ENCODE measurements at regions not wholly inside any gene's neighbourhood (a gene's known extent, or its start where the extent isn't known, plus 50 kb on each side); places are given as distances from the start of the nearest gene placed in this dataset.
"Not testable (repeated sequence)": the region's sequence is repeated elsewhere in the genome, so short reads cannot be mapped to it uniquely, and the experiment has no call there.

DNA sequence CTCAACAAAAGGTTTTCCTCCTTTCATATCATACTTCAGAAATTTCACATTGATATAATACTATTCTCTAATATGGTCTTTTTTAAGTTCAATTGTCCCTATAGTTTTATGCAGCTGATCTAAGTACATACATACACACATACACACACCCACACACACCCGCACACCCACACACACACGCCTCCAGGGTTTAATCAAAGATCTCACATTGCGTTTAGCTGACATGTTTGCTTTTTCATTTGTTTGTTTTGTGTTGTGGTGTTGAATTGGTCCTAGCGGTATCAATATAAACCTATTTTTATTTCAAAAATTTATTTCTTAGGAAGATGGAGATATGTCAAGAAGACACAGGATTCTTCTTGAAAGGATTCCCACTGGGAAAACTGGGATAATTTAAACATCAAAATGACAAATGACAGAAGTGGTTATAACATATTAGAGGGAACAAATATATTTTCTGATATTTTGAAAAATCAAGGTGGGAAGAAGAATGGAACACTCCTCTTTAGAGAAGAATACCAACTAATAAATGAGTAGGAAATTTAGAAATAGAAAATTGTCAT is 434.9 kb upstream of the SLC30A5 start:
- no peak for DNase-seq (ENCODE audit: low read depth)

DNA sequence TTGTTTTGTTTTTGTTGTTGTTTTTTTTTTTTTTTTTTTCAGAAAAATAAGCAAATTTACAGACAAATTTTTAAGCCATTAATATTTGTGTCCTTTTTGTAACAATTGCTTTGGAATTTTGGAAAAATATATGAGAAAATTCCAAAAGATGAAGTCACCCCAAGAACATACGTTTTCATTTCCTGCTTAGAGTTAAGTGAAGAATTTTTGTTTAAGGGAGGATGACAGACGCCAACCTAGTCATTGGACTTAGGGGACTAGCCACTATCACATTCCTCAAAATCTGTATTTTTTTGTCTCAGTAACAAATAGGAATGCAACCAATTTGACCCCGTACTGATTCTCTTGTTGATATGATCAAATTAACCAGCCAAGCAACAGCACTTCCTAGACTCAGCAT is 433.9 kb upstream of the SLC30A5 start:
- DNase-seq (ENCODE audit: low read depth): no peak

DNA sequence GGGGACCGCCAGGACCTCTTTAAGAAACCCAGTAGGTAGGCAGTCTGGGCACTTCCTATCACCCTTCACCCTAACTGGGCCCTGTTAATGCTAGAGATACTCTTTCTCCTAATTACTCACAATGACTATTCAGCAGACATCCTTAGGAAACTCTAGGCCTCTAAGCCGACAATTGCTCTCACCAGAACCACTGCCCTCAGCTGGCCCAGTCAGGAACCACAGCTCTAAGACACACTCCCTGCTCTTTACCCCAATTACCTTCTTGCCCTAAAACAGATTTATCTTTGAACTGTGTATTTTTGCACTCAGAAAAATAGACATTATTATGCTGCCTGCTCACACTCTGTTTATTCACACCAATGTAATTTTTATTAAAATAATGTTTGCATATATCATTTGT is 432.6 kb upstream of the SLC30A5 start:
- DNase-seq (ENCODE audit: low read depth): no peak

DNA sequence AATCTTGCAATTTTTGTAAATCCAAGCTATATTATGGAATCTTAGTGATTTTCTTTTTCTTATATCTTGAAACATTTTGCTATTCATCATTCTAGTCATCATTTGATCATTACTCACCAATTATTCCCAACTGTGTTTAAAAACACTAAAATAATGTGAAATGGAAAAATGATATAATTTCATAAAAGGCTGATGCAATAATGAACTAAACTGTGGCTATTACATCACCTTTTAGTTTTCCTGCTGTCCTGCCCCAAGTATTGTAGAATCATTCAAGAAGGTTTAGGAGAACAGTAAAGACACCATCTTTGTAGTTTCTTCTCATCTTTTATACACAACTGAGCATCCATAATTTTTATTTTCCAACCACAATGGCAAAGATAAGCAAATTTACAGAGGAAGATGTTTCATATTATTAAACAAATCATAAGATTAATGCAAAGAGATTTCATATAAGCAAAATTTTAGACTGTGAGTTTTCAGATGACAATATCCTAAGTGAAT is 431.0 kb upstream of the SLC30A5 start:
- DNase-seq (ENCODE audit: low read depth): no peak

DNA sequence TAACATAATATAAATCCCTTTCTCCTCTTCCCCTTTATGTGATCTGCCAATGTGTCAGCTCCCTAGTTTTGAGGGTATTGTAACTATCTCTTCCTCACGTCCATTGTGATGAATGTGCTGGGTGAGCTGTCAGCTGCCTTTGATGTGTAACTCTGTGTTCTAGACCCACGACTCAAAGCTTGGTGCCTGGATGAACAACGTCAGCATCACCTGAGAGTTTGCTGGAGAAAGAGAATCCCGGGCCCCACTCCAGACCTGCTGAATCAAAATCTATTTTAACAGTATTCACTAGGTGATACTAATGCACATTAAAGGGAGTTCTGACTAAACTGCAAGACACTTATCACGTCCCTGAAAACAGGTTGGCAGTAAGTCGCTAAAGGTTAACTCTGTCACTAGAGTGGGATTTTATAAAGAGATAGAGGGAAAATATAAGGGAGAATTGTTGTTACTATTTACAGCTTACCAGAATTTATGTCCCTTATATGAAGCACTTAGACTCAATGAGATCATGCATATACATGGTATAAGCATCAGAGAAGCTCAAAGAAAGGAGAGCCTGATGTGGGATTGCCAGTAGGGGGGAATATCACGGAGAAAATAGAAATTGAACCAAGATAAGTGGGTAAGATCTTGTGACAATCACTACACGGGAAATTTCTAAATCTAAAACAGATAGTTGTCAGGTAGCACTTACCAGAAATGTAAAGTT is 423.8 kb upstream of the SLC30A5 start:
- DNase-seq (ENCODE audit: low read depth): no peak

DNA sequence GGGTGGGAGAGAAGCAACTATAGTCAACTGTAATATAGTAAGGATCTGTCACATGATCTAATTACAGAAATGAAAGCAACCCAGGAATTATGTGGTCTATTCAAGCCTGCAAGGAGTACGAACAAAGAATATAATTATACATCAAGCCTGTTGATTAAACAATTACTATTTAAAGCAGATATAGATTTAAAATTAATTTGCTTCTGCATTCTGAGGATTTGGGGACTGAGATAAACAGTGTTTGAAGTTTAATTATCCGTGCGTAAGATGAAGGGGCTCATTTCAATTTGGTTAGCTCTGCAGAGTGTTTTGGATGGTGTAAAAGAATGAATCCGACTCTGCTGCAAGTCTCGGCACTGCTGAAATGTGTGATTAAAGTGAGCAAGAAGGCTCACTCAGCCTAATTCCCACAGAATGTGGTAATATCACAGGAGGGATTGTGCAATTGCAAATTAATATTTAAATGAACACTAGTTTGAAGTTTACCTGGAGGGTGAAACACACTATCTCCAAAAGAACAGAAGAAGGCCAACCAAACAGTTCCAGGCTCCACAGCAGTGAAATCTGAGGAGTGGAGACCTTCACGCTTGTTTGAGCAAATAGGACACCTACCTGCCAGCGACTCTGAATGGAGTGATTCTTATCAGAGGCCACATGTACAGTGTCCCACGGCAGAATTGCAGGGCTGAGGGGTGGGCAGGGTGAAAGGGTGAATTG is 420.6 kb upstream of the SLC30A5 start:
- no peak for DNase-seq (ENCODE audit: low read depth)

DNA sequence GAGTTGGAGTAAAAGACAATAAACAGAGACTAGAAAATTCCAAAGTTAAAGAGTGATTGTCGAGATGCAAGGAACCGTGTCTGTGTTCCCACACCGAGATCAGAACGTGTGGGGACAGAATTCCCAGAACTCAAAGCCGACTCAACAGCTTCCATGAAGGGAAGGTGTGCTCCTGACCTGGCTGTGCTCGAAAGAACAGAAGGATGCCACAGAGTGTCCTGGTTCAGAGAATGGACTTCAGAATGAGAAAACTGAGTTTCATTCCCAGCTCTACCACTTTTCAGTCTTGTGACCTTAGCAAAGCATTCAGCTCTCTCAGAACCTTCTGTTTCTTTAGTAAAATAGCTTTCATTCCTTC is 420.0 kb upstream of the SLC30A5 start:
- no peak for DNase-seq (ENCODE audit: low read depth)

DNA sequence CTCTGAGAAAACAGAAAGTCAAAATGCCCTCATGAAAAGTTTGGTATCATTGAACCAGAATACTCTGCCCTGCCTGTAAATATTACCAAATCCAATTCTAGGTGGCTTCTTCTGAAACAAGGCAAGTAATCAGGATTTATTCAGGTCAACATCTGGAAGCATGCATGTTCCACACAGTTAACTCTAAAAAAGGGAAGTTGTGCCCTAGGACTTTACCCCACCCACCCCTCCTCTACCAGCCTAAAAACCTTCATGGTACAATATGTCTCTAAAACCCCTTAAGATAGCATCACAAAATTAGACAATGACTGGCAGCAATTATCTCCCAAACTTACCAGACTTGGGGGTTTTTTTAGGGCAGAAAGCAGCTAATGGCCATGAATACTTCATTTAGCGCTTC is 414.8 kb upstream of the SLC30A5 start:
- no peak for DNase-seq (ENCODE audit: low read depth)

DNA sequence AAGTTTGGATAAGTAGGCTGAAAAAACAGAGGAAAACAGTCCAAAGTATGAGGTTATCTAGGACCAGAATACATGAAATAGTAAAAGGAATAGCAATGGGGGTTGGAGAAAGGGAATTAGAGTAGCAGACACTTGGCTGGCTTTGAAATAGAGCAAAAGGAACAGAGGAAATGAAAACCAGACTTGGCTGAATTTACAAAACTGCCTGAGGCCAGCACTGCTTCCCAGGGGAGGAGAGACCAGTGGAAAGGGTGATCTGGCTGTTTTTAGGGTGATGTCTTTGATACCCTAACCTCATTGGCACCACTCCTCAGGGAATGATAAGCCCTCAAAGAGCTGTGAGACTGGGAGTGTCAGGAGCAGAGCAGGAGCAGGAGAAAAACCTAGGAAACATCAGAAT is 413.4 kb upstream of the SLC30A5 start:
- no peak for DNase-seq (ENCODE audit: low read depth)

DNA sequence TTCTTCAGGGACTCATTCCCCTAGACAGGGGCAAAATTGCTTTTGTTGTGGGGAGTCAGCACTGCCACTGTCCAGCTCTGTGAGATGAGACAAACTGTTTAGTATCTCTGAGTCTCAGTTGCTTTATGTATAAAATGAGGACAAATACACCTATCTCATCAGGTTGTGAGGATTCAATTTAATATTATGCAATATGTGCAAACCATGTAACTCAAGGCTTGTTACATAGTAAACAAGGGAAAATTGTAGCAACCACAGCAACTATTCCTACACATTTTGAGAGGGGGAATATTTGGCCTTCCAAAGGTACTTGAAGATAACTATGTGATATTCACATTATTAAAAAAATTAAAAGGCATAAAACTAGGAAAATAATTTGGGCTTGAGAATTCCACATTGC is 411.9 kb upstream of the SLC30A5 start:
- DNase-seq (ENCODE audit: low read depth): no peak

DNA sequence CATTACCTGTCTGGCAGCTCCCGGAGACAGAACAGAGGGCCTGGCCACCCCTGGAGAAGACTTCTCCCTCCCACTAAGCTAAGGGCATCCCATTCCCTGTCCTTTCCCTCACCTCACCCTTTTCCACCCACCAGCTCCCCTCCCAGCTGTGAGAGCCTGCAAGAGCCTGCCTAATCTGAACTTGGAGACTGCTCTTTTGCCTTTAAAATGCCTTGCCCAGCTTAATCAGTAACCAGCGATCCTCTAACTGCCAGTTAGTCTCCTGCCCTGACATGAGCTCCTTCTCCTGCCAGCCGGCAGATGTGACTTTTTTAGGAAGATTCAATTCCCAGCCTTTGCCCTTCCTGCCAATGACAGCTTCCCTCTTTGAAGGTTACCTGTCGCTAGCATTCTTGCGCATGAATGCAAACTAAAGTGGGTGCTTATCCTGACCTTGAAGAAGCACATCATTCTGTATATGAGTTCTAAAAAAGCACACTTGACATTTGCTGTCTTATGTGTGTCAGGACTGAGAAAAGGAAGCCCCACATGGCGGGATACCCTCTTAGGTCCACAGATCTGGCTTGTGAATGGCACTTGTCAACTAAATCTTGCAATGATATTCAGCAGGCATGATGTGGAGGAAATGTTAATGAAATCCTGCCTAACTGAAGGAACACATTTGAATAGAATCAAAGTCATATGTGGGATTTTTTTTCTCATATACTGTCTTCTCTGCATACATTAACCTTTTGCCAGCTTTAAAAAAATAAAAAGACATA is 411.2 kb upstream of the SLC30A5 start:
- no peak for DNase-seq (ENCODE audit: low read depth)

DNA sequence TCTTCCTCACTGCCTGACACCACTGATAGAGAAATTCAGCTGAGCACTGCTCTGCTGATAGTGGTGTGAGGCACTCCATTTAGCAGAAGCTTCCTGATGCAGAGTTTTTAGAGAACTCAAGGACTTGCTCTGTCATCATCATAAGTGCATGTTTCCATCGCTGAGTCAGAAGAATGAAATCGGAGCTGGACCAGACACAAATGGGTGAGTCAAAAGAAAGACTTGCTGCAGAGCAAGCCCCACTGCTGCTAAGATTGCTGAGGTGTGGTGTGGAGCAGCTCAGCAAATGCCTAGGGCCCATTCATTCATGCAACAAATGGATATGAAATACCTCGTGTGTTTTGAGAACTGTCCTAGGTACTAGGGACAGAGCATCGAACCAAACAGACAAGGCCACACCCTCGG is 410.2 kb upstream of the SLC30A5 start:
- no peak for DNase-seq (ENCODE audit: low read depth)

DNA sequence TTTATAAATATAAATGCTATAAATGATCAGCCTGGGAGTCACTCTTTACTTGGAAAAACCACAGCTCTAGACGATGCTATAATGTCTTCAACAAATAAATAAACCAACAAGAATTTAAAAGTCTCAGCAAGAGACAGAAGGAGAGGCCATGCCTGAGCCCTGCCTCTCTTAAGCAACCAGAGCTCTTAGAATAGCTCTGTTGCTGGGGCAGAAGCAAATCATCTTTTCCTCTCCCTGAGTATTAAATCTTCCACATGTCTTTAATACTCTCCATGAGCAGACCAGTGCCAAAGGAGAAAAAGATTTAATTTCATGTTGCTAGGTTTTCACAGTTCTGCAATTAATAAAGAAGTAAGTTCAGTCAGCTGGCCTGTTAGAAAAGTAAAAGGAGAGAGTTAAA is 408.0 kb upstream of the SLC30A5 start:
- no peak for DNase-seq (ENCODE audit: low read depth)

DNA sequence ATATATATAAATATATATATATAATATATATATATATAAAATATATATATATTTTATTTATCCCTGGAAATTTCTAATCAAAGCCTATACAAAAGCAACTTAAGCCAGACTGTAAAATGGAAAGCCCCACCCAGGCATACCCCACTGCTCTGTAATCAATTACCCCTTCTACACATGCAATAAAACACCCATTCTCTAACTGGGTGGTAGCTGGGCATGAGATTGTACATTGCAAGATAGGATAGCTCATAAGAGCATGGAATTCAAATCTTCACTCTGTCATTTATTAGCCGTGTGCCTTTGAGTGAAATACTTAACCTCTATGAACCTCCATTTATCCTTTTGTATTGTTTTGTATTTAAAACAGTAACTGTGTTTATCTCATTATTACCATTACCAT is 405.3 kb upstream of the SLC30A5 start:
- no peak for DNase-seq (ENCODE audit: low read depth)

DNA sequence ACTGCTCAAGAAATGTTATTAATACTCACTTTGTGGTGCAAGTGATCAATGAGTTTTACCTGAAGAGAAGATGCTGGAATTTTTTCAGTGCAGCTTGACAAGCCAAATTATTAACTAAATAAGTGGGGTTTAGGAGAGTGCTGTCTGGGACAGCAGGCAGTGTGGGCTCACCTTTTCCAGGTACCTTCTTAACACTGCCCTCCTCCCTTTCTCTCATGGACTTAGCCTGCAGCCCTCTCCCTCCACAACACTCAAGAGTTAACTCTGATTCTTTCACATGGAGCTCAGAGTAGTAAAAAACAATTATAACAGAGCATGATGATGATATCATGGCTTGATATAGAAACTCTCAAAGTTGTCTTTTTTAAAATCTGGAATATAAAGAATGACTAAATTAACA is 404.8 kb upstream of the SLC30A5 start:
- DNase-seq (ENCODE audit: low read depth): no peak

DNA sequence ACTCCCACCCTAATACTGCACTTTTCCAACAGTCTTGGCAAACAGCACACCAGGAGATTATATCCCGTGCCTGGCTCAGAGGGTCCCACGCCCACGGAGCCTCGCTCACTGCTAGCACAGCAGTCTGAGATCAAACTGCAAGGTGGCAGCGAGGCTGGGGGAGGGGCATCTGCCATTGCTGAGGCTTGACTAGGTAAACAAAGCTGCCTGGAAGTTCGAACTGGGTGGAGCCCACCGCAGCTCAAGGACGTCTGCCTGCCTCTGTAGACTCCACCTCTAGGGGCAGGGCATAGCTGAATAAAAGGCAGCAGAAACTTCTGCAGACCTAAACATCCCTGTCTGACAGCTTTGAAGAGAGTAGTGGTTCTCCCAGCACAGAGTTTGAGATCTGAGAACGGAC is 401.9 kb upstream of the SLC30A5 start:
- not testable (repeated sequence) for DNase-seq (ENCODE audit: low read depth)

DNA sequence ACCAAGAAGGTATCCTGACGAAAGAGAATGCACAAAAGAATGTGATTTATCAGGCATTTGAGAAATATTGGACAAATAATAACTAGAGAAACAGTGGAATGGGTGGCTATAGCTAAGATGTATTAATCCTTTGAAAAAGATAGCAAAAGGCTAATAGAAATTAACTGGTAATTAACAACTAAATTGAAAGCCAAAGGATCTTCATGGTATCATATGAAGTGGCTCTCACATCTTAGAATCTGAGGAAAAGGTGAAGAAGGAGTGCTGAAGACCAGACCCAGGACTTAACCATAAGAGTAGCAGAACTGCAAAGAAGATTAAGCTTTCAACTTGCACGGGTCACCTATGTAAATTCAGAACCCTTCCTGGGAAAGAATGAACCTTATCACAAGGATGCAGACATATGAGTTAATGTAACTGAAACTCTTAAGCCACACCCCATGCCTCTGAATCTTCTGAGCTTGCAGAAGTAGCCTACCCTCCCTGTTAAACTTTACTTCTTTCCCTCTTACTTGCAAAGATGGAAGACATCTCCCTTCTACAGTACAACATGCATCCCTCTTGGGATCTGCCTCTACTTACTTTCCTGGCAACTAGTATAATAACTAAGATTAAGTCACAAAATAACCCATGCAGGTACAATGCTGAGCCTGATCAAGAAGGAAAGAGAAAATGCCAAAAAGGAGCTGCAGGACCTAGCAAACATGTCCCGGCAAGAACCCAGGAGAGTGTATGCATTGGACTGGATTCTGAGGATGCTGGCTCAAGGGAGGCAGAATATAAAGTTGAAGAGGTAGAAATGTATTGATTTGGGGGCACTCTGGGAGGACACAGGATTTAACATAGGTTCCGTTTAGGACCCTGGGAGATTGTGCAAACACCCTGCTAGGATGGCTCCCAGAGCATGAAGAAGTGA is 395.5 kb upstream of the SLC30A5 start:
- no peak for DNase-seq (ENCODE audit: low read depth)

DNA sequence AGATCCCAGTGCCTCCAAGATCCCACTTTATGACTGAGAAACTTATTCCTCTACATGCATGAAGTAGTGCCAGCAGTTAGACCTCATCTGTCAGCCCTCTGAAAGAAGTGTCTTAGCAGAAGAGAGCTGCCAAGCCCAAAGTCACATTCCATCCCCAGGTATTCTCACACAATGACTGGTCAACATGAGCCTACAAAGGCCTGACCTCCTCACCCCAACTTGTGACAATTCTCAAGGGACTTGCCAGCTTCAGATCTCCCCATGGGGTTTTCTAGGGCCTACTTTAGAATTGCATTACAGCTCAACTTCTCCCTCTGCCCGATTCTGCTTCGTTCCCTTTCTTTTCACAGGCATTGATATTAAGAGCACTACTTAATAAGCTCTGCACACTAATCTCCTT is 393.8 kb upstream of the SLC30A5 start:
- DNase-seq (ENCODE audit: low read depth): no peak

DNA sequence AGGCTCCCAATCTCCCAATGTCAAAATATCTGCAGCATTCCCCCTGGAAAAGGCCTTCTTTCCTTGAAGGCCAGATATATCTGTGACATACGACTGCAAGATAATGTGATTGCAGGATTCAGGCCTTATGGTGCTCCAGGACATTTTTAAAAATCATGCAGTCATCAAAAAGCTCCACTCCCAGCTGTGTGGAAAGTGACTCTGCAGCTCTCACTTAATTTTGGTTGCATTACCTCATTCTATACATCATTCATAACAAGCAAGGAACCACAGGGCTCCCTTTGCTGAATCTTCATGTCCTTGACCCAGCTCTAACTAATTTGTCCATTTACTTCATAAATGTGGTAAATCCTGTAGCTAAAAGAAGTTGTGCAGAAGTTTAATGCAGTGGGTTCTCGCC is 386.2 kb upstream of the SLC30A5 start:
- DNase-seq (ENCODE audit: low read depth): no peak

DNA sequence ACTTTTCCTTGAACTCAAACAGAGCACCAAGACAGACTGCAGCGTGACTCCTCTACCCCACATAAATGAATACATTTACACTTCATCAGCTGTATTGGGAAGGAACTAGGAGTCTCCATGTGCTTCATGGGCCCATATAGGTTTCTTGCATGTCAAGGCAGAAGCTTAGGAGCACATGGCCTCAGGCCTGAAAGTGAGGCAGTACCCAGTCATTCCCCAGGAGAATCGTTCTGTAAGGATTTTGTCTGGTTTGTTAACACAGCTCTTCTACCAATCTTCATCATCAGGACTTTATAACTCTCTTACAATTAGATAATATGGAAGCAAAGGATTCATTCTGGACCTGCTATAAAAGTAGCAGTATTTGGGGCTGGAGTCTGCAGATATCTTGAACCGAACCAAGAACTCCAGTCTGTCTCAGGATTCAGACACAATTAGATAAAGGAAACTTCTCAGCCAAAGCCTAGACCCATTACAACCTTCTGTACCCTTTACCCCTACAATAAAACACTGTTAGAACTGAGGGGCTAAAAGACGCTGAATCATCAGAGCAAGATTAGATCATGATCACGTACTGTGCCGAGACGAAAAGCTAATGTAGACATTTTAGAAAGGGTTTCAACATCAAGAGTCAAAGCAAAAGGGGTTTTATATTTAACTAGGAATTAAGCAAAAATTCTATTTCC is 385.5 kb upstream of the SLC30A5 start:
- no peak for DNase-seq (ENCODE audit: low read depth)

DNA sequence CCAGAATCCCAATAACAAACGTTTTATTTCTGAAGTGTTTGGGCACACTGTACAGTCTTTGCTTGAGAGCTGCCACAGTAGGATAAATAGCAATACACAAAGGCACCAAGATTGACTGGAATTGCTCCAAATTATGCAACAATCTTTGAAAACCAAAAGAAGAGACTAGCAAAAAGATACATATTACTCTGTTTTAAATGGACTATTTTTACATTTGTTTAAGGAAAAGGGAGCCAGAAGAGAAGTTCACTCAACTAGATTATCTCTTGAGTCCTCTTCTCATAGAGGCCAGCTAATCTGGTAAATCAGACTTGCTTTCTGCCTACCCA is 385.0 kb upstream of the SLC30A5 start:
- DNase-seq (ENCODE audit: low read depth): no peak
